GM21737 (cell line): ENCODE measurements at regions not wholly inside any gene's neighbourhood (a gene's known extent, or its start where the extent isn't known, plus 50 kb on each side); places are given as distances from the start of the nearest gene placed in this dataset.

Experiments used
- ATAC-seq: cut with Tn5 transposase; IDR thresholded peaks from one replicate; pipeline ENCODE4 v1.9.1; 2021; ENCODE audit warnings: mild to moderate bottlenecking, moderate library complexity; ENCODE audit not compliant: unreplicated experiment

GRCh38 chr13:22372261-22372660, 701.4 kb downstream of the FGF9 start:
- ATAC-seq = no peak

- ATAC-seq = no peak
Observed at GRCh38 chr13:22375151-22375550, 704.3 kb downstream of the FGF9 start.

GRCh38 chr13:22387899-22388298, 717.0 kb downstream of the FGF9 start:
- ATAC-seq = no peak

- ATAC-seq = no peak
Observed at GRCh38 chr13:22399801-22400420, 729.0 kb downstream of the FGF9 start.

- no peak for ATAC-seq
Observed at GRCh38 chr13:22402682-22403081, 731.8 kb downstream of the FGF9 start.

- no peak for ATAC-seq
Observed at GRCh38 chr13:22403144-22403543, 732.3 kb downstream of the FGF9 start.

- ATAC-seq = no peak
Observed at GRCh38 chr13:22405891-22406290, 735.0 kb downstream of the FGF9 start.

- ATAC-seq = no peak
Observed at GRCh38 chr13:22412452-22412851, 741.6 kb downstream of the FGF9 start.

GRCh38 chr13:22422023-22422422, 751.1 kb downstream of the FGF9 start:
- ATAC-seq = no peak

- no peak for ATAC-seq
Observed at GRCh38 chr13:22422712-22423111, 751.8 kb downstream of the FGF9 start.

GRCh38 chr13:22423261-22423660, 752.4 kb downstream of the FGF9 start:
- ATAC-seq = no peak

GRCh38 chr13:22425087-22425486, 754.2 kb downstream of the FGF9 start:
- no peak for ATAC-seq

GRCh38 chr13:22427066-22427465, 753.7 kb upstream of the SGCG start:
- ATAC-seq = no peak

GRCh38 chr13:22427783-22428182, 753.0 kb upstream of the SGCG start:
- ATAC-seq = no peak

- ATAC-seq = no peak
Observed at GRCh38 chr13:22428188-22428828, 752.5 kb upstream of the SGCG start.

- ATAC-seq = no peak
Observed at GRCh38 chr13:22432690-22433089, 748.1 kb upstream of the SGCG start.

GRCh38 chr13:22447132-22447886, 733.5 kb upstream of the SGCG start:
- ATAC-seq = no peak

GRCh38 chr13:22449251-22449650, 731.5 kb upstream of the SGCG start:
- no peak for ATAC-seq

GRCh38 chr13:22451327-22451741, 729.4 kb upstream of the SGCG start:
- no peak for ATAC-seq

GRCh38 chr13:22454586-22454985, 726.2 kb upstream of the SGCG start:
- ATAC-seq = no peak

GRCh38 chr13:22455036-22455435, 725.7 kb upstream of the SGCG start:
- no peak for ATAC-seq

GRCh38 chr13:22461854-22462490, 718.8 kb upstream of the SGCG start:
- ATAC-seq = no peak
